H1 (cell line): ENCODE measurements at regions not wholly inside any gene's neighbourhood (a gene's known extent, or its start where the extent isn't known, plus 50 kb on each side); places are given as distances from the start of the nearest gene placed in this dataset.

Experiments
- CTCF ChIA-PET: fragments of 300-600 bp; sonication (Branson Sonifier 250); formaldehyde crosslinking; loops from one replicate; lab custom pipeline; 2021; ENCODE audit not compliant: partially characterized antibody; lab: Charles Lee
- POLR2A ChIA-PET: fragments of 300-600 bp; sonication (Branson Sonifier 250); formaldehyde crosslinking; loops from one replicate; lab custom pipeline; 2021; ENCODE audit warnings: inconsistent platforms; ENCODE audit not compliant: partially characterized antibody; lab: Charles Lee
- DNase-seq, 2 experiments: peaks; one replicate each; pipeline versions ENCODE4 v3.0.0 to v3.0.0-alpha.2; 2010 to 2022; ENCODE audit warnings: low spot score in 2 of 2, low read depth in 1 of 2, mixed read lengths in 1 of 2
- FAIRE-seq: peaks from 2 replicates; lab custom pipeline; 2011; peaks lifted over from hg19 to GRCh38; lab: Jason Lieb, UNC
- H2AFZ ChIP-seq: 2 replicates; pipeline ENCODE4 v1.8.1; 2012; ENCODE audit warnings: low read length, inconsistent platforms
- H2AK5ac ChIP-seq: 2 replicates; pipeline ENCODE4 v1.6.1; 2013; ENCODE audit warnings: low read depth, low read length
- H2BK120ac ChIP-seq: replicated peaks from 2 replicates; pipeline ENCODE3; 2013; ENCODE audit warnings: low read depth, low read length, inconsistent platforms
- H2BK12ac ChIP-seq: 2 replicates; pipeline ENCODE4 v1.6.1; 2013; ENCODE audit warnings: low read depth, low read length
- H2BK15ac ChIP-seq: 2 replicates; pipeline ENCODE4 v1.6.1; 2013; ENCODE audit warnings: low read length
- H2BK20ac ChIP-seq: 2 replicates; pipeline ENCODE4 v1.6.1; 2013; ENCODE audit warnings: low read length
- H2BK5ac ChIP-seq: 2 replicates; pipeline ENCODE4 v1.6.1; 2013; ENCODE audit warnings: low read depth, low read length
- H3K14ac ChIP-seq: 2 replicates; pipeline ENCODE4 v1.6.1; 2013; ENCODE audit warnings: inconsistent platforms; ENCODE audit not compliant: insufficient read length
- H3K18ac ChIP-seq: 2 replicates; pipeline ENCODE4 v1.6.1; 2013; ENCODE audit warnings: low read length; ENCODE audit errors: extremely low read depth
- H3K23ac ChIP-seq: 2 replicates; pipeline ENCODE4 v1.6.1; 2013; ENCODE audit warnings: inconsistent platforms; ENCODE audit not compliant: insufficient read length
- H3K23me2 ChIP-seq: 2 replicates; pipeline ENCODE4 v1.6.1; 2013; ENCODE audit warnings: low read depth, low read length
- H3K27ac ChIP-seq: 2 replicates; pipeline ENCODE4 v1.6.1; 2011; ENCODE audit warnings: low read depth, low read length, inconsistent platforms
- H3K27me3 ChIP-seq, 4 experiments: replicated peaks in 1 of 4; 1 replicate in 1 of 4; 2 replicates in 3 of 4; pipeline versions ENCODE4 v1.6.1 to v1.8.1; 2011 to 2013; ENCODE audit warnings: low read length in 3 of 4, mild to moderate bottlenecking in 3 of 4, inconsistent platforms in 2 of 4, mixed read lengths in 2 of 4, moderate library complexity in 1 of 4; ENCODE audit not compliant: control insufficient read depth in 3 of 4, insufficient read depth in 3 of 4; ENCODE audit errors: extremely low read depth in 1 of 4
- H3K36me3 ChIP-seq, 4 experiments: 2 replicates each; pipeline versions ENCODE4 v1.6.1 to v1.8.1; 2011 to 2013; ENCODE audit warnings: mild to moderate bottlenecking in 4 of 4, low read length in 3 of 4, moderate library complexity in 2 of 4, control low read depth in 1 of 4, inconsistent platforms in 1 of 4; ENCODE audit not compliant: insufficient read depth in 4 of 4, control insufficient read depth in 2 of 4
- H3K4ac ChIP-seq: replicated peaks from 2 replicates; pipeline ENCODE3; 2013; ENCODE audit warnings: low read length, low read depth, mixed read lengths, inconsistent platforms; ENCODE audit not compliant: insufficient read length
- H3K4me1 ChIP-seq, 4 experiments: replicated peaks in 1 of 4; 1 replicate in 1 of 4; 2 replicates in 3 of 4; pipeline versions ENCODE4 v1.6.1 to v1.8.1; 2011 to 2013; ENCODE audit warnings: low read length in 3 of 4, inconsistent platforms in 2 of 4, mixed read lengths in 1 of 4; ENCODE audit not compliant: insufficient read depth in 4 of 4, control insufficient read depth in 3 of 4
- H3K4me2 ChIP-seq, 2 experiments: 2 replicates each; pipeline versions ENCODE4 v1.6.1 to v1.8.1; 2011 to 2013; ENCODE audit warnings: low read depth in 2 of 2, low read length in 2 of 2, control low read depth in 1 of 2, inconsistent platforms in 1 of 2, mild to moderate bottlenecking in 1 of 2; ENCODE audit not compliant: insufficient read depth in 1 of 2
- H3K4me3 ChIP-seq, 4 experiments: fragments of 200-600, 300-600 bp in 1 of 4; sonication (generic), shearing (Covaris generic), sonication (Bioruptor Twin) in 1 of 4; 2 replicates each; pipeline versions ENCODE4 v1.5.1 to v1.8.1; 2011 to 2016; ENCODE audit warnings: low read length in 4 of 4, low read depth in 3 of 4, control low read depth in 2 of 4, inconsistent platforms in 2 of 4, mild to moderate bottlenecking in 2 of 4, mixed read lengths in 1 of 4, moderate library complexity in 1 of 4; ENCODE audit not compliant: insufficient read depth in 2 of 4; ENCODE audit errors: extremely low read depth in 1 of 4
- H3K56ac ChIP-seq: replicated peaks from 2 replicates; pipeline ENCODE3; 2013; ENCODE audit warnings: low read depth, mild to moderate bottlenecking, mixed read lengths, low read length, inconsistent platforms; ENCODE audit not compliant: insufficient read length
- H3K79me1 ChIP-seq: 2 replicates; pipeline ENCODE4 v1.6.1; 2013; ENCODE audit warnings: low read depth, low read length, control low read depth
- H3K79me2 ChIP-seq, 2 experiments: 2 replicates each; pipeline versions ENCODE4 v1.6.1 to v1.8.1; 2012 to 2013; ENCODE audit warnings: low read length in 2 of 2, mild to moderate bottlenecking in 2 of 2, inconsistent platforms in 1 of 2; ENCODE audit not compliant: insufficient read depth in 2 of 2, control insufficient read depth in 1 of 2
- H3K9ac ChIP-seq, 4 experiments: replicated peaks in 1 of 4; 1 replicate in 1 of 4; 2 replicates in 3 of 4; pipeline versions ENCODE4 v1.6.1 to v1.8.1; 2011 to 2013; ENCODE audit warnings: low read depth in 3 of 4, low read length in 3 of 4, control low read depth in 2 of 4, mild to moderate bottlenecking in 2 of 4, moderate library complexity in 2 of 4, inconsistent platforms in 1 of 4; ENCODE audit errors: extremely low read depth in 1 of 4
- H3K9me3 ChIP-seq, 2 experiments: 2 replicates each; pipeline versions ENCODE4 v1.6.1 to v1.8.1; 2012 to 2013; ENCODE audit warnings: mild to moderate bottlenecking in 2 of 2, moderate library complexity in 2 of 2, control low read depth in 1 of 2, inconsistent platforms in 1 of 2, low read depth in 1 of 2, low read length in 1 of 2, mixed read lengths in 1 of 2; ENCODE audit not compliant: insufficient read depth in 2 of 2
- H4K20me1 ChIP-seq, 2 experiments: replicated peaks in 1 of 2; 2 replicates each; pipeline versions ENCODE3 to v1.8.1; 2011 to 2013; ENCODE audit warnings: inconsistent platforms in 2 of 2, low read length in 2 of 2, mild to moderate bottlenecking in 1 of 2; ENCODE audit not compliant: insufficient read depth in 2 of 2, control insufficient read depth in 1 of 2
- H4K5ac ChIP-seq: 2 replicates; pipeline ENCODE4 v1.6.1; 2013; ENCODE audit warnings: low read length, low read depth, mixed read lengths, inconsistent platforms; ENCODE audit not compliant: insufficient read length
- H4K8ac ChIP-seq: 2 replicates; pipeline ENCODE4 v1.8.0; 2013; ENCODE audit warnings: mild to moderate bottlenecking, moderate library complexity, low read length, inconsistent platforms; ENCODE audit not compliant: insufficient read depth; ENCODE audit errors: extremely low read depth
- H4K91ac ChIP-seq: replicated peaks from 2 replicates; pipeline ENCODE3; 2013; ENCODE audit warnings: low read length, mixed read lengths, inconsistent platforms; ENCODE audit not compliant: insufficient read length
- BACH1 ChIP-seq: IDR thresholded peaks from 2 replicates; pipeline ENCODE4 v1.6.1; 2012; ENCODE audit warnings: low read length, improper control_type of control experiment
- CEBPB ChIP-seq: IDR thresholded peaks from 2 replicates; pipeline ENCODE4 v1.6.1; 2012; ENCODE audit warnings: low read depth, low read length
- EP300 ChIP-seq, 2 experiments: IDR thresholded peaks; 1 replicate in 1 of 2; 2 replicates in 1 of 2; pipeline ENCODE4 v1.6.1; 2011 to 2012; ENCODE audit warnings: low read depth in 2 of 2, low read length in 2 of 2, mild to moderate bottlenecking in 2 of 2, borderline replicate concordance in 1 of 2, inconsistent platforms in 1 of 2, moderate library complexity in 1 of 2
- GABPA ChIP-seq: IDR thresholded peaks from 2 replicates; pipeline ENCODE4 v1.6.1; 2011; ENCODE audit warnings: mild to moderate bottlenecking, low read length, moderate library complexity, borderline replicate concordance; ENCODE audit not compliant: insufficient read depth
- KDM1A ChIP-seq: fragments of 200-600, 300-600 bp; sonication (generic); IDR thresholded peaks from 2 replicates; pipeline ENCODE4 v1.7.1; 2016; ENCODE audit warnings: mild to moderate bottlenecking, low read length, borderline replicate concordance
- KDM5A ChIP-seq: fragments of 200-600 bp; IDR thresholded peaks from 2 replicates; pipeline ENCODE4 v1.7.1; 2012; ENCODE audit warnings: mild to moderate bottlenecking, low read length, inconsistent platforms, mixed read lengths
- RFX5 ChIP-seq: IDR thresholded peaks from 2 replicates; pipeline ENCODE4 v1.6.1; 2011; ENCODE audit warnings: low read depth, low read length, improper control_type of control experiment, borderline replicate concordance
- SAP30 ChIP-seq: fragments of 300-600 bp; sonication (generic); IDR thresholded peaks from 2 replicates; pipeline ENCODE4 v1.7.1; 2012; ENCODE audit warnings: low read length, moderate library complexity, mild to moderate bottlenecking, inconsistent platforms; ENCODE audit not compliant: insufficient read depth, insufficient replicate concordance
- SP1 ChIP-seq: IDR thresholded peaks from 2 replicates; pipeline ENCODE4 v1.6.1; 2011; ENCODE audit warnings: low read depth, low read length
- SP2 ChIP-seq: IDR thresholded peaks from 2 replicates; pipeline ENCODE4 v1.6.1; 2012; ENCODE audit warnings: mild to moderate bottlenecking, low read length, inconsistent platforms
- WGBS, 2 experiments: shearing (Covaris generic) in 1 of 2; methylation state at CpG; one replicate each; pipeline versions ENCODE4 v1.1.6 to v1.1.7; 2013 to 2015; ENCODE audit warnings: low lambda C conversion rate in 2 of 2, mixed read lengths in 2 of 2, inconsistent platforms in 1 of 2, low coverage in 1 of 2, missing lambda C conversion rate in 1 of 2; ENCODE audit not compliant: insufficient replicate concordance in 2 of 2, insufficient coverage in 1 of 2, insufficient read length in 1 of 2; ENCODE audit errors: extremely low coverage in 1 of 2, missing lambda C conversion rate in 1 of 2; 5-methylcytosine and 5-hydroxymethylcytosine counted together
- TF ChIP-seq, protein P1 (sequence below): IDR thresholded peaks from 2 replicates; pipeline ENCODE4 v1.6.1; 2012; ENCODE audit warnings: inconsistent platforms
- TF ChIP-seq, protein P2 (sequence below), 3 experiments: IDR thresholded peaks; 1 replicate in 2 of 3; 2 replicates in 1 of 3; pipeline versions ENCODE4 v1.5.1 to v1.6.1; 2011; ENCODE audit warnings: low read length in 3 of 3, mild to moderate bottlenecking in 3 of 3, inconsistent platforms in 2 of 3, low read depth in 1 of 3, moderate library complexity in 1 of 3; ENCODE audit not compliant: insufficient read depth in 1 of 3; ENCODE audit errors: control extremely low read depth in 1 of 3

DNA sequence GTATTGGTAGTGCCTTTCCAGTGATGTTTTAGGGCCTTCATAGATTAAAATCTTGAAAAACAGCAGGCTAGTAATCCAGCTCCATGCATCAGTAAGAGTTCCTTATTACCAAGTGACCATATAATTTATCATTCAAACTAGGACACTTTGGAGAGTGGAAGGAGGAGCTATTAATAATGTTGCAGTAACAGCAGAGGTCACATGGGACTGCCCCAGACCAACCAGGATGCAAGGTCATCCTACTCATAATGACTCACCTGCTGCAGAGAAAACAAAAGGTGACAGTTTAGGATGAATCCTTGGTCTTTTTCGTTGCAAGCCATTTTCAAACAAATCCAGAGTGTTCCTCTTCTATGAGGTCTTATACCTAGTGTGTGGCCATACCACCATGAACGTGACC lies 187.4 kb downstream of the NUF2 start:
- H3K27me3 ChIP-seq = no peaks in the 10 kb centered on the region
- no peaks in the 10 kb centered on the region for H3K36me3 ChIP-seq
- TF ChIP-seq BACH1 (no peak), KDM1A (no peak), RFX5 (no peak), EP300 (IDR thresholded peaks at IDR 0.05; ENCODE audit: borderline replicate concordance in 1 of 2, low read depth in 2 of 2, low read length in 2 of 2) (no peak), CEBPB (no peak), SP1 (no peak), GABPA (no peak), SP2 (no peak), SAP30 (no peak), KDM5A (no peak)
- TF ChIP-seq, protein P1, sequence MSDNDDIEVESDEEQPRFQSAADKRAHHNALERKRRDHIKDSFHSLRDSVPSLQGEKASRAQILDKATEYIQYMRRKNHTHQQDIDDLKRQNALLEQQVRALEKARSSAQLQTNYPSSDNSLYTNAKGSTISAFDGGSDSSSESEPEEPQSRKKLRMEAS = no peak
- TF ChIP-seq, protein P2, sequence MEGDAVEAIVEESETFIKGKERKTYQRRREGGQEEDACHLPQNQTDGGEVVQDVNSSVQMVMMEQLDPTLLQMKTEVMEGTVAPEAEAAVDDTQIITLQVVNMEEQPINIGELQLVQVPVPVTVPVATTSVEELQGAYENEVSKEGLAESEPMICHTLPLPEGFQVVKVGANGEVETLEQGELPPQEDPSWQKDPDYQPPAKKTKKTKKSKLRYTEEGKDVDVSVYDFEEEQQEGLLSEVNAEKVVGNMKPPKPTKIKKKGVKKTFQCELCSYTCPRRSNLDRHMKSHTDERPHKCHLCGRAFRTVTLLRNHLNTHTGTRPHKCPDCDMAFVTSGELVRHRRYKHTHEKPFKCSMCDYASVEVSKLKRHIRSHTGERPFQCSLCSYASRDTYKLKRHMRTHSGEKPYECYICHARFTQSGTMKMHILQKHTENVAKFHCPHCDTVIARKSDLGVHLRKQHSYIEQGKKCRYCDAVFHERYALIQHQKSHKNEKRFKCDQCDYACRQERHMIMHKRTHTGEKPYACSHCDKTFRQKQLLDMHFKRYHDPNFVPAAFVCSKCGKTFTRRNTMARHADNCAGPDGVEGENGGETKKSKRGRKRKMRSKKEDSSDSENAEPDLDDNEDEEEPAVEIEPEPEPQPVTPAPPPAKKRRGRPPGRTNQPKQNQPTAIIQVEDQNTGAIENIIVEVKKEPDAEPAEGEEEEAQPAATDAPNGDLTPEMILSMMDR (IDR thresholded peaks at IDR 0.05; ENCODE audit: control extremely low read depth in 1 of 3, insufficient read depth in 1 of 3, low read depth in 1 of 3, low read length in 3 of 3) = no peak
- H3K27ac ChIP-seq = no peak overlapping the region
- no peak overlapping the region for H3K23ac ChIP-seq
- H2BK20ac ChIP-seq = no peak overlapping the region
- no peak overlapping the region for H3K4ac ChIP-seq
- H3K23me2 ChIP-seq = no peaks in the 10 kb centered on the region
- H2BK5ac ChIP-seq = no peak overlapping the region
- H3K4me2 ChIP-seq = no peak overlapping the region
- no peaks in the 10 kb centered on the region for H3K79me1 ChIP-seq
- H3K56ac ChIP-seq = no peak overlapping the region
- H2BK12ac ChIP-seq = no peak overlapping the region
- H3K4me1 ChIP-seq = peaks cover 0 to 12% (median 8%) of the 10 kb centered on the region in 4 experiments; a peak in 3 of 7 replicates
- no peak overlapping the region for H2AFZ ChIP-seq
- FAIRE-seq (no peak), DNase-seq (no peak)
- H2AK5ac ChIP-seq = no peak overlapping the region
- no peak overlapping the region for H2BK120ac ChIP-seq
- CTCF ChIA-PET = interaction anchor here (0.6 to 4.2 kb wide), 2 partner anchors 20 to 687 kb away, joined by 3 to 15 read pairs; no protein-coding TSS in a partner anchor
- 87% methylated on average over 2 of the region's 2 CpGs; no CpG with 5 or more reads in 1 of the 2 experiments for WGBS, 2 experiments
- H3K9ac ChIP-seq = no peak overlapping the region
- H4K8ac ChIP-seq = no peak overlapping the region
- no peak overlapping the region for H4K91ac ChIP-seq
- H4K5ac ChIP-seq = no peak overlapping the region
- no peak overlapping the region for H2BK15ac ChIP-seq
- no peak overlapping the region for H3K4me3 ChIP-seq
- H3K14ac ChIP-seq = no peak overlapping the region
- H3K9me3 ChIP-seq = no peaks in the 10 kb centered on the region
- H4K20me1 ChIP-seq = no peaks in the 10 kb centered on the region
- H3K79me2 ChIP-seq = no peaks in the 10 kb centered on the region
- H3K18ac ChIP-seq = no peak overlapping the region
- POLR2A ChIA-PET = no interaction called here
